Adrenal gland (tissue), 5 donors: ENCODE measurements at regions not wholly inside any gene's neighbourhood (a gene's known extent, or its start where the extent isn't known, plus 50 kb on each side); places are given as distances from the start of the nearest gene placed in this dataset.

Source experiments
- POLR2A ChIP-seq, 2 donors: fragments of 450-650 bp; IDR thresholded peaks; one replicate each; pipeline ENCODE4 v1.6.1; 2017; ENCODE audit warnings: antibody characterized with exemption in 2 of 2, mild to moderate bottlenecking in 2 of 2, moderate library complexity in 1 of 2
- TF ChIP-seq, protein P1 (sequence below), 6 experiments: fragments of 450-650 bp in 4 of 6; fragments of 200-600 bp in 2 of 6; sonication (generic) in 1 of 6; IDR thresholded peaks; 1 replicate in 5 of 6; 2 replicates in 1 of 6; pipeline versions ENCODE4 v1.5.1 to v1.8.0; 2016 to 2021; ENCODE audit warnings: antibody characterized with exemption in 6 of 6, mild to moderate bottlenecking in 2 of 6, moderate library complexity in 1 of 6
- donor health status: DM: no; HTN: no; CAD: no.

DNA sequence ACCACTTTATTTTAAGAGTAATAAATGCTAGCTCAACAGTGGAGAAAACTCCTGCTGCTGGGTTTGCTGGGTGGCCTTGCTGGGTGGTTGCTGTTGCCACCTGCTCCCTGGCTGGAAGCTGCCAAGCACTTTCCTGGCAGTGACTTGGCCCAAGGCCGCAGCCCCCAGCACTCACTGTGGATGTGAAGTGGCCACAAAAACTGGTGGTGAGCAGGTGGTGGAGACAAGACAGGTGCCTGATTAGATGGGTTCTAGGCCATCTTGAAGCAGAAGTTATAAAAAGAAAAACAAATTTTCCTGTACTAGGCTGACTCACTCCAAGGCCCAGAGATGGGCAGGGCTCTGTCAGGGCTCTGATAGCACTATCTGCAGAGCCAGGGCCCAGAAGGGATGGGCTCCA lies 224.7 kb upstream of the NLRP1 start:
- TF ChIP-seq, protein P1, sequence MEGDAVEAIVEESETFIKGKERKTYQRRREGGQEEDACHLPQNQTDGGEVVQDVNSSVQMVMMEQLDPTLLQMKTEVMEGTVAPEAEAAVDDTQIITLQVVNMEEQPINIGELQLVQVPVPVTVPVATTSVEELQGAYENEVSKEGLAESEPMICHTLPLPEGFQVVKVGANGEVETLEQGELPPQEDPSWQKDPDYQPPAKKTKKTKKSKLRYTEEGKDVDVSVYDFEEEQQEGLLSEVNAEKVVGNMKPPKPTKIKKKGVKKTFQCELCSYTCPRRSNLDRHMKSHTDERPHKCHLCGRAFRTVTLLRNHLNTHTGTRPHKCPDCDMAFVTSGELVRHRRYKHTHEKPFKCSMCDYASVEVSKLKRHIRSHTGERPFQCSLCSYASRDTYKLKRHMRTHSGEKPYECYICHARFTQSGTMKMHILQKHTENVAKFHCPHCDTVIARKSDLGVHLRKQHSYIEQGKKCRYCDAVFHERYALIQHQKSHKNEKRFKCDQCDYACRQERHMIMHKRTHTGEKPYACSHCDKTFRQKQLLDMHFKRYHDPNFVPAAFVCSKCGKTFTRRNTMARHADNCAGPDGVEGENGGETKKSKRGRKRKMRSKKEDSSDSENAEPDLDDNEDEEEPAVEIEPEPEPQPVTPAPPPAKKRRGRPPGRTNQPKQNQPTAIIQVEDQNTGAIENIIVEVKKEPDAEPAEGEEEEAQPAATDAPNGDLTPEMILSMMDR (IDR thresholded peaks at IDR 0.05), result no peak
- TF ChIP-seq POLR2A (IDR thresholded peaks at IDR 0.05), result no peak
